ENCODE measurements at regions not wholly inside any gene's neighbourhood (a gene's known extent, or its start where the extent isn't known, plus 50 kb on each side); places are given as distances from the start of the nearest gene placed in this dataset.
"Not testable (repeated sequence)": the region's sequence is repeated elsewhere in the genome, so short reads cannot be mapped to it uniquely, and the experiment has no call there.

DNA sequence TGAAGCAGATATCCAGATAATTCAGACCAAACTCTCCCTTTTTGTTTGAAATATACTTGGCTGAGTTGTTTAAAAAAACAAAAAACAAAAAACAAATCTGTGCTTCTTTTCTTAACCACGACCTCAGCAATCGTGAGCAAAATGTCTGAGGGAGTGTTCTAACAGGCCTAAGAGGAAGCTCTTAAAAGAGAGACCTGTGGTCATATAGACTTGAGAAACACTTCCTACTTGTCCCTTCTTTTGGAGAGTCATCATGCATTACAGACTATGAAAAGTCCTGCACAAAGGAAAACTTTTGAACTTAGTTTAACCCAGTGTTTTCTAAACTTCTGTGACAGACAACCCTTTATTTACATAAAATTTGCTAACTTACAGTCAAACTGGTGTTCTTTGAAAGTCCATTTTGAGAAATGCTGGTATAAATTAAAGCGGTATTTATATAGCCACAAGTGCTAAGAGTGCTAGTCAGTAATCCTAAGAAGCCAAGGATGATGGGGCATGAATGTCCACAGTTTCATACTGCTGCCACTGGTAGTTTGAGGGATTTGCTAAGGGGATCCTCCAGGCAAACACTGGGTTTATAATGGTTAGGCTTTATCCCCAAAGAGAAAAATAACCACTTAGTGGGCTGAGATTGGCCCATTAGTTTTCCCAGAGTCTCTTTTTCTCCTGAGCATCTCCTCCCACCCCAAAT is 199.8 kb downstream of the LRRC70 start:
- H3K36me3 ChIP-seq: no peaks in the 10 kb centered on the region

GRCh38 chr5:62777081-62777480 is 198.5 kb downstream of the LRRC70 start:
- not testable (repeated sequence) for H3K9me3 ChIP-seq; DNase-seq (ENCODE audit: low spot score in 2 of 2); H3K36me3 ChIP-seq; H3K4me1 ChIP-seq; H3K27ac ChIP-seq; H3K27me3 ChIP-seq; H3K4me3 ChIP-seq
- intact Hi-C loops (cut with DNase I): loop anchor here (5.0 kb wide), 1 partner anchor 320 kb away; no protein-coding TSS in a partner anchor

More for the DNA sequence above, 199.8 kb downstream of the LRRC70 start:
- Histone ChIP-seq H3K4me1 (no peaks in the 10 kb centered on the region), H3K4me3 (no peak overlapping the region), H3K27me3 (no peaks in the 10 kb centered on the region), H3K27ac (no peak overlapping the region), H3K9me3 (no peaks in the 10 kb centered on the region)
- no peak for TF ChIP-seq CTCF (IDR thresholded peaks at IDR 0.05)
- intact Hi-C loops (cut with DNase I): loop anchor here (5.0 kb wide), 1 partner anchor 321 kb away; no protein-coding TSS in a partner anchor
- no peak for DNase-seq (ENCODE audit: low spot score in 2 of 2)

GRCh38 chr5:62776592-62776991 is 198.0 kb downstream of the LRRC70 start:
- not testable (repeated sequence) for H3K27me3 ChIP-seq; DNase-seq (ENCODE audit: low spot score in 2 of 2); H3K4me1 ChIP-seq; H3K27ac ChIP-seq; H3K9me3 ChIP-seq; H3K4me3 ChIP-seq; H3K36me3 ChIP-seq
- intact Hi-C loops (cut with DNase I): loop anchor here (5.0 kb wide), 1 partner anchor 319 kb away; no protein-coding TSS in a partner anchor

DNA sequence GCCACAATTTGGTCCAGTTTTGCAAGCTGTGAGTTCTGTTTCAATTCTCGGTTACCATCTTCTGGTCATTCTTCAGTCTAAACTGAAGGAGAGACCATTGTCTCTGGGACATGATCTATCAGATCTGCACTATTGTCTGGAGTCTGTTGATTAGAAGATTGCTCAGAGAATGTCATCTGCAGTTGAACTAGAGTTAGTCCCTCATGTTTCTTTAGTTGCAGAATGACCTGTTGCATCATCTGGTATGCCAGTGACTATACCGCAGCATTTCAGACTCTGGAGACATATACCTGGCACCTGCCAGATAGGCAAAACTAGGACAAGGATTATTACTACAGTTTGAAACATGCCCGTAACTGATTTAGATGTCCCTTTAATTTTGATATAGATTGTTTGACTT is 194.8 kb downstream of the LRRC70 start:
- no peak for DNase-seq (ENCODE audit: low spot score in 2 of 2)
- H3K27ac ChIP-seq: no peak overlapping the region
- no peaks in the 10 kb centered on the region for H3K9me3 ChIP-seq
- no peaks in the 10 kb centered on the region for H3K36me3 ChIP-seq
- intact Hi-C loops (cut with DNase I): no loop called here
- no peaks in the 10 kb centered on the region for H3K4me1 ChIP-seq
- no peak overlapping the region for H3K4me3 ChIP-seq
- H3K27me3 ChIP-seq: no peaks in the 10 kb centered on the region
- no peak for TF ChIP-seq CTCF (IDR thresholded peaks at IDR 0.05)

- no peaks in the 10 kb centered on the region for H3K36me3 ChIP-seq
- no peak for DNase-seq (ENCODE audit: low spot score in 2 of 2)
- intact Hi-C loops (cut with DNase I): no loop called here
- TF ChIP-seq CTCF (IDR thresholded peaks at IDR 0.05): no peak
- no peak overlapping the region for H3K4me3 ChIP-seq
- no peaks in the 10 kb centered on the region for H3K27me3 ChIP-seq
- no peaks in the 10 kb centered on the region for H3K9me3 ChIP-seq
- no peaks in the 10 kb centered on the region for H3K4me1 ChIP-seq
- no peak overlapping the region for H3K27ac ChIP-seq
These were observed 192.7 kb downstream of the LRRC70 start for GRCh38 chr5:62771341-62771740.

GRCh38 chr5:62767650-62768049 is 189.0 kb downstream of the LRRC70 start:
- Histone ChIP-seq H3K27me3 (no peaks in the 10 kb centered on the region), H3K27ac (no peak overlapping the region), H3K36me3 (no peaks in the 10 kb centered on the region), H3K4me3 (no peak overlapping the region), H3K4me1 (no peaks in the 10 kb centered on the region), H3K9me3 (no peaks in the 10 kb centered on the region)
- no peak for DNase-seq (ENCODE audit: low spot score in 2 of 2)
- TF ChIP-seq CTCF (IDR thresholded peaks at IDR 0.05): no peak
- intact Hi-C loops (cut with DNase I): no loop called here

DNA sequence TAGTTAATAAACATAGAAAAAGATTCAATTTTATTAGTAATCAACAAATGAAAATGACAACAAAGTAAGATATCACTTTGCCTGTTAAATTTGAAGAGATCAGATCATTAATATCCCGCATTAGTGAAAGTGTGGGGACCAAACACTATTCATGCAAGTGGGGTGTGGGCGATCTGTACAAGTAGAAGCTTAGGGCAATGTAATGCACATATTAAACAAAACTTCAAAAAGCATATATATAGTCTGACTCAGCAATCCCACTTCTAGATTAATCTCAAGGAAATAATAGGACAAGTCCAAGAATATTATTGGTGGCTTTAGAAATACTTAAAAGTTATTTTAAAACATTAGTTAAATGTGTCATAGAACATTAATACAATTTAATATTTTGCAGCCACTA is 188.5 kb downstream of the LRRC70 start:
- no peak for TF ChIP-seq CTCF (IDR thresholded peaks at IDR 0.05)

More for the DNA sequence above, 188.5 kb downstream of the LRRC70 start:
- Histone ChIP-seq H3K9me3 (no peaks in the 10 kb centered on the region), H3K4me1 (no peaks in the 10 kb centered on the region), H3K27ac (no peak overlapping the region), H3K36me3 (no peaks in the 10 kb centered on the region), H3K4me3 (no peak overlapping the region), H3K27me3 (no peaks in the 10 kb centered on the region)
- intact Hi-C loops (cut with DNase I): no loop called here
- no peak for DNase-seq (ENCODE audit: low spot score in 2 of 2)

All from ascending aorta (tissue), 2 donors.